ENCODE measurements at regions not wholly inside any gene's neighbourhood (a gene's known extent, or its start where the extent isn't known, plus 50 kb on each side); places are given as distances from the start of the nearest gene placed in this dataset.

DNA sequence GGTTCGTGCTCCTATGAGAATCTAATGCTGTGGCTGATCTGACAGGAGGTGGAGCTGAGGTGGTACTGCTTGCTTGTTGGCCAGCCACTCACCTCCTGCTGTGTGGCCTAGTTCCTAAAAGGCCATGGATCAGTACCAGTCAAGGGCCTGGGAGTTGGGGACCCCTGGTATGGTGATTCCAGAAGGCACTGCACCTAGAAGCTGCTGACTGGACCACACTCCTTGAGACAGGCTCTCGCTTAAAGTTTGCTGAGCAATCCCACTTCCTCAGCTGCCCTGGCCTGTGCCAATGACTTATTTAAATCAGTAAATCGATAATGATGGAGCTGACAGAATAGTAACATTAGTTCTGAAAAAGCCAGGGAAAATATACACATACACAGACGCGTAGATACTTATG is 98.6 kb upstream of the LYZL2 start:
- H3K79me2 ChIP-seq (ENCODE audit: insufficient read depth, low read length) = no peaks in the 10 kb centered on the region
- ATAC-seq (no peak), FAIRE-seq (no peak), DNase-seq (ENCODE audit: low spot score) (no peak)
- POLR2A ChIA-PET = no interaction called here
- H3K4me3 ChIP-seq (replicated peaks in 1 of 3; ENCODE audit: insufficient read depth in 1 of 3, low read depth in 2 of 3, low read length in 3 of 3) = no peak overlapping the region
- no peak overlapping the region for H3K4me2 ChIP-seq (ENCODE audit: low read depth, low read length)
- H3K27me3 ChIP-seq (ENCODE audit: control insufficient read depth in 1 of 2, insufficient read depth in 2 of 2, low read length in 2 of 2) = peaks cover 2 to 9% of the 10 kb centered on the region in 2 experiments; a peak in 2 of 5 replicates
- no TSS peak for BruUV-seq (replicated peaks)
- no peaks in the 10 kb centered on the region for H4K20me1 ChIP-seq (ENCODE audit: insufficient read depth, low read length)
- in situ Hi-C loops (cut with HindIII; ENCODE audit: extremely low pct_ligation_motif_present, low pct_unique_long_range_greater_than_20kb) (no loop called here), intact Hi-C loops (cut with micrococcal nuclease; ENCODE audit: unreplicated experiment) (loop anchor here (10.0 kb wide), 2 partner anchors 767 to 1467 kb away; no protein-coding TSS in a partner anchor)
- H3K36me3 ChIP-seq (replicated peaks in 1 of 2; ENCODE audit: control insufficient read depth in 1 of 2, insufficient read depth in 2 of 2, low read length in 2 of 2) = no peaks in the 10 kb centered on the region
- no peak overlapping the region for H2AFZ ChIP-seq (ENCODE audit: low read length)
- H3K4me1 ChIP-seq (ENCODE audit: insufficient read depth, low read length) = no peaks in the 10 kb centered on the region
- H3K9me3 ChIP-seq (ENCODE audit: low read length) = no peaks in the 10 kb centered on the region
- H3K9ac ChIP-seq (ENCODE audit: insufficient read depth, low read depth, low read length) = no peak overlapping the region
- CTCF ChIA-PET (ENCODE audit: low intra/inter-chr PET ratio, low total read pairs) = no interaction called here
- 48% methylated on average over 5 of the region's 5 CpGs for WGBS (ENCODE audit: low lambda C conversion rate)
- H3K27ac ChIP-seq (ENCODE audit: extremely low read length, insufficient read depth, low read length) = no peak overlapping the region
- no peak for TF ChIP-seq ZNF292 (CRISPR knock-in tag; IDR thresholded peaks at IDR 0.05; ENCODE audit: borderline replicate concordance, low read depth)
- TF ChIP-seq, protein P1, sequence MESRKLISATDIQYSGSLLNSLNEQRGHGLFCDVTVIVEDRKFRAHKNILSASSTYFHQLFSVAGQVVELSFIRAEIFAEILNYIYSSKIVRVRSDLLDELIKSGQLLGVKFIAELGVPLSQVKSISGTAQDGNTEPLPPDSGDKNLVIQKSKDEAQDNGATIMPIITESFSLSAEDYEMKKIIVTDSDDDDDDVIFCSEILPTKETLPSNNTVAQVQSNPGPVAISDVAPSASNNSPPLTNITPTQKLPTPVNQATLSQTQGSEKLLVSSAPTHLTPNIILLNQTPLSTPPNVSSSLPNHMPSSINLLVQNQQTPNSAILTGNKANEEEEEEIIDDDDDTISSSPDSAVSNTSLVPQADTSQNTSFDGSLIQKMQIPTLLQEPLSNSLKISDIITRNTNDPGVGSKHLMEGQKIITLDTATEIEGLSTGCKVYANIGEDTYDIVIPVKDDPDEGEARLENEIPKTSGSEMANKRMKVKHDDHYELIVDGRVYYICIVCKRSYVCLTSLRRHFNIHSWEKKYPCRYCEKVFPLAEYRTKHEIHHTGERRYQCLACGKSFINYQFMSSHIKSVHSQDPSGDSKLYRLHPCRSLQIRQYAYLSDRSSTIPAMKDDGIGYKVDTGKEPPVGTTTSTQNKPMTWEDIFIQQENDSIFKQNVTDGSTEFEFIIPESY (CRISPR knock-in tag; IDR thresholded peaks at IDR 0.05) = no peak
- TF ChIP-seq, protein P2, sequence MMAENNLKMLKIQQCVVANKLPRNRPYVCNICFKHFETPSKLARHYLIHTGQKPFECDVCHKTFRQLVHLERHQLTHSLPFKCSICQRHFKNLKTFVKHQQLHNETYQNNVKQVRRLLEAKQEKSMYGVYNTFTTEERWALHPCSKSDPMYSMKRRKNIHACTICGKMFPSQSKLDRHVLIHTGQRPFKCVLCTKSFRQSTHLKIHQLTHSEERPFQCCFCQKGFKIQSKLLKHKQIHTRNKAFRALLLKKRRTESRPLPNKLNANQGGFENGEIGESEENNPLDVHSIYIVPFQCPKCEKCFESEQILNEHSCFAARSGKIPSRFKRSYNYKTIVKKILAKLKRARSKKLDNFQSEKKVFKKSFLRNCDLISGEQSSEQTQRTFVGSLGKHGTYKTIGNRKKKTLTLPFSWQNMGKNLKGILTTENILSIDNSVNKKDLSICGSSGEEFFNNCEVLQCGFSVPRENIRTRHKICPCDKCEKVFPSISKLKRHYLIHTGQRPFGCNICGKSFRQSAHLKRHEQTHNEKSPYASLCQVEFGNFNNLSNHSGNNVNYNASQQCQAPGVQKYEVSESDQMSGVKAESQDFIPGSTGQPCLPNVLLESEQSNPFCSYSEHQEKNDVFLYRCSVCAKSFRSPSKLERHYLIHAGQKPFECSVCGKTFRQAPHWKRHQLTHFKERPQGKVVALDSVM (CRISPR knock-in tag; IDR thresholded peaks at IDR 0.05) = no peak
- TF ChIP-seq, protein P3, sequence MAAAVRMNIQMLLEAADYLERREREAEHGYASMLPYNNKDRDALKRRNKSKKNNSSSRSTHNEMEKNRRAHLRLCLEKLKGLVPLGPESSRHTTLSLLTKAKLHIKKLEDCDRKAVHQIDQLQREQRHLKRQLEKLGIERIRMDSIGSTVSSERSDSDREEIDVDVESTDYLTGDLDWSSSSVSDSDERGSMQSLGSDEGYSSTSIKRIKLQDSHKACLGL (CRISPR knock-in tag; IDR thresholded peaks at IDR 0.05) = no peak
- no peak for TF ChIP-seq ZNF180 (CRISPR knock-in tag; IDR thresholded peaks at IDR 0.05; ENCODE audit: borderline replicate concordance, low read depth)
- TF ChIP-seq, protein P4, sequence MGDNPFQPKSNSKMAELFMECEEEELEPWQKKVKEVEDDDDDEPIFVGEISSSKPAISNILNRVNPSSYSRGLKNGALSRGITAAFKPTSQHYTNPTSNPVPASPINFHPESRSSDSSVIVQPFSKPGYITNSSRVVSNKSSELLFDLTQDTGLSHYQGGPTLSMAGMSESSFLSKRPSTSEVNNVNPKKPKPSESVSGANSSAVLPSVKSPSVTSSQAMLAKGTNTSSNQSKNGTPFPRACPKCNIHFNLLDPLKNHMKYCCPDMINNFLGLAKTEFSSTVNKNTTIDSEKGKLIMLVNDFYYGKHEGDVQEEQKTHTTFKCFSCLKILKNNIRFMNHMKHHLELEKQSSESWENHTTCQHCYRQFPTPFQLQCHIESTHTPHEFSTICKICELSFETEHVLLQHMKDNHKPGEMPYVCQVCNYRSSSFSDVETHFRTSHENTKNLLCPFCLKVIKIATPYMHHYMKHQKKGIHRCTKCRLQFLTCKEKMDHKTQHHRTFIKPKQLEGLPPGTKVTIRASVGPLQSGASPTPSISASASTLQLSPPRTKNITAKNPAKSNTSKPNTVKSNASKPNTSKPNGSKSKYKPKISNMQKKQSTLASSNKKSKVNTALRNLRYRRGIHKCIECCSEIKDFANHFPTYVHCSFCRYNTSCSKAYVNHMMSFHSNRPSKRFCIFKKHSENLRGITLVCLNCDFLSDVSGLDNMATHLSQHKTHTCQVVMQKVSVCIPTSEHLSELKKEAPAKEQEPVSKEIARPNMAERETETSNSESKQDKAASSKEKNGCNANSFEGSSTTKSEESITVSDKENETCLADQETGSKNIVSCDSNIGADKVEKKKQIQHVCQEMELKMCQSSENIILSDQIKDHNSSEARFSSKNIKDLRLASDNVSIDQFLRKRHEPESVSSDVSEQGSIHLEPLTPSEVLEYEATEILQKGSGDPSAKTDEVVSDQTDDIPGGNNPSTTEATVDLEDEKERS (CRISPR knock-in tag; IDR thresholded peaks at IDR 0.05) = no peak
- no peak for TF ChIP-seq ZNF232 (CRISPR knock-in tag; IDR thresholded peaks at IDR 0.05; ENCODE audit: borderline replicate concordance)
- TF ChIP-seq, protein P5, sequence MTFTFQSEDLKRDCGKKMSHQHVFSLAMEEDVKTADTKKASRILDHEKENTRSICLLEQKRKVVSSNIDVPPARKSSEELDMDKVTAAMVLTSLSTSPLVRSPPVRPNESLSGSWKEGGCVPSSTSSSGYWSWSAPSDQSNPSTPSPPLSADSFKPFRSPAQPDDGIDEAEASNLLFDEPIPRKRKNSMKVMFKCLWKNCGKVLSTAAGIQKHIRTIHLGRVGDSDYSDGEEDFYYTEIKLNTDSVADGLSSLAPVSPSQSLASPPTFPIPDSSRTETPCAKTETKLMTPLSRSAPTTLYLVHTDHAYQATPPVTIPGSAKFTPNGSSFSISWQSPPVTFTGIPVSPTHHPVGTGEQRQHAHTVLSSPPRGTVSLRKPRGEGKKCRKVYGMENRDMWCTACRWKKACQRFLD (CRISPR knock-in tag; IDR thresholded peaks at IDR 0.05; ENCODE audit: borderline replicate concordance) = no peak
- TF ChIP-seq ISX (CRISPR knock-in tag; conservative IDR thresholded peaks at IDR 0.05) = no peak
- TF ChIP-seq, protein P6, sequence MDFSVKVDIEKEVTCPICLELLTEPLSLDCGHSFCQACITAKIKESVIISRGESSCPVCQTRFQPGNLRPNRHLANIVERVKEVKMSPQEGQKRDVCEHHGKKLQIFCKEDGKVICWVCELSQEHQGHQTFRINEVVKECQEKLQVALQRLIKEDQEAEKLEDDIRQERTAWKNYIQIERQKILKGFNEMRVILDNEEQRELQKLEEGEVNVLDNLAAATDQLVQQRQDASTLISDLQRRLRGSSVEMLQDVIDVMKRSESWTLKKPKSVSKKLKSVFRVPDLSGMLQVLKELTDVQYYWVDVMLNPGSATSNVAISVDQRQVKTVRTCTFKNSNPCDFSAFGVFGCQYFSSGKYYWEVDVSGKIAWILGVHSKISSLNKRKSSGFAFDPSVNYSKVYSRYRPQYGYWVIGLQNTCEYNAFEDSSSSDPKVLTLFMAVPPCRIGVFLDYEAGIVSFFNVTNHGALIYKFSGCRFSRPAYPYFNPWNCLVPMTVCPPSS (IDR thresholded peaks at IDR 0.05) = no peak

All from HepG2 (cell line).